CD4-positive, alpha-beta T cell treated with Interleukin-6 for 4 hours (primary cell): ENCODE measurements at regions not wholly inside any gene's neighbourhood (a gene's known extent, or its start where the extent isn't known, plus 50 kb on each side); places are given as distances from the start of the nearest gene placed in this dataset.

Source experiments
- DNase-seq: peaks from one replicate; pipeline ENCODE4 v3.0.0-alpha.2; 2020; ENCODE audit warnings: mixed read lengths

DNA sequence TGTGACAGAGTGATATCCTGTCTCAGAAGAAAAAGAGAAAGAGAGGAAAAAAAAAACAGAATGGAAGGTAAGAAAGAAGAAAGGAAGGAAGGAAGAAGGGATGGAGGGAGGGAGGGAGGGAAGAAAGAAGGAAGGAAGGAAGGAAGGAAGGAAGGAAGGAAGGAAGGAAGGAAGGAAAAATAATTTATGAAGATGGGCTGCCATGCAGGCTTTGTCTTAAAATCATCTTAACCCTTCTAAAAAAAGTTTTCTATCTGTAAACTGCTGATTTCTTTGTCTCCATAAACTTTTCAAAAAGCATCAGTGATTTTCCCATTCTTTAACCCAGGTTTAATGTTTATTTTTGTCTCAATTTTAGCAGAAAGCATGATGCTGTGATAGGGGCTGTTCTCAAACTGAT is 1154.1 kb upstream of the CDH6 start:
- DNase-seq: no peak

GRCh38 chr5:30034870-30035269 is 1158.6 kb upstream of the CDH6 start:
- no peak for DNase-seq

DNA sequence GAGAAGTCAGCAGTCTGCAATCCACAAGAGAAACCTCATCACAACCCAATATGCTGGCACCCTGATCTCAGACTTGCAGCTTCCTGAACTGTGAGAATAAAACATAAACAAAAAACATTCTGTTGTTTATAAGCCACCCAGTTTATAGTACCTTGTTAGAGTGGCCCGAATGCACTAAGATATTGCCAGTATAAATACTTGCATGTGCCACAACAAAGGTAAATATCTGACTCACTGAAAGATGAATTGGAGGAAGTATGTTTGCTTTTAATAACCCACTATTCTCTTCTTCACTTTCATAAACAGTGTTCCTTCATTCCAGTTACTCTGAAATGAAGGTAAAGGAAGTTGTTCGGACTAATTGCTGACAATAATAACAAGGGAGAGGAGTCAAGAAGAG is 1163.4 kb upstream of the CDH6 start:
- DNase-seq: no peak

DNA sequence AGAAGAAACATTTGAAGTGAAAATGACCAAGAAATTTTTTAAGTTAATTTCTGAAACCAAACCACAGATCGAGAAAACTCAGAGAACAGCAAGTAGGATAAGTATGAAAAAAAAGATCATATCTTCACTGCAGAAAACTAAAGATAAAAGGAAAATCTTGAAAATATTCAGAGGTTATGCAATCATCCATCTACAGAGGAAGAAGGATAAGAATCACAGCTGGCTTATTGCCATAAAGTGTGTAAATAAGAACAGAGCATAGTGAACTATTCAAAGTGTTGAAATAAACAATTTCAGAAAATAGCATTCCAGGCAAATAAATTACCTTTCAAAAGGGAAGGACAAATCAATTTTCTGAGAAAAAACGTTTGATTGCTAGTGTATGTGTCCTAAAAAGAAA is 1191.7 kb upstream of the CDH6 start:
- no peak for DNase-seq

DNA sequence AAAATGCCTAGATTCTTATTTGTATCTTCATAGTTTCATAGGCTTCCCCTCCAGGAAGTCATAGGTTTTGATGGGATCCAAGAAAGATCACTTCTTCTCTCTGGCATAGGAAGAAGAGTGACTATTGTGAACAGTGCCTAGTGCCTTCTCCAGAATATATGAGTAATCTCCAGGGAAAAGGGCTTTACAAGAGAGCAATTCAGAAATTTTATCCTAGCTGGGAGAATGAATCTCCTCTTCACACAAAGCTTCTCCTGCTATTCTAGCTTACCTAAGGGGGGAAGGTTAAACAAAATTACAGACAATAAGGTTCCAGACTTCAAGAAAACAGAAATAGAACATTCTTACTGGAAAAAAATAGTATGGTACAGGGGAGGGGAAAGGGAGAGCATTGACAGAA is 1193.3 kb upstream of the CDH6 start:
- no peak for DNase-seq

GRCh38 chr5:29995154-29995553 is 1198.3 kb upstream of the CDH6 start:
- no peak for DNase-seq

DNA sequence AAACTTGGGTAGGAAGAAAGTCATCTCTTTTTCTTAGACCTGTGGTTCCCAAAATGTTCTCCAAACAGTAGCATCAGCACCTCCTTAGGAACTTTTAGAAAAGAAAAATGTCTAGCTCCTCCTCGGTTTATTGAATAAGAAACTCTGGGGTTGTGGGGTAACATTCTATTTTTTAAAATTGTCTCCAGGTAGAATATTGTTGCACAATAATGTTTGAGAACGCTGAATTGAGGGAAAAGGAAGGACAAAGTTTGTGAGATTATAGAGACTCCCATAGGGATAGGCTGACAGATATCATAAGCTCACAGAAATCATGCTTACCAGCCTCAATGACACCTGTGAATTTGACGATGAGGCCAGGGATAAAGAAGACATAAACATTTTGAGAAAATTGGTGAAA is 1199.0 kb upstream of the CDH6 start:
- no peak for DNase-seq

GRCh38 chr5:29993286-29993685 is 1200.2 kb upstream of the CDH6 start:
- no peak for DNase-seq

GRCh38 chr5:29992248-29992647 is 1201.2 kb upstream of the CDH6 start:
- no peak for DNase-seq

GRCh38 chr5:29990681-29991080 is 1202.8 kb upstream of the CDH6 start:
- DNase-seq: no peak

GRCh38 chr5:29984156-29984540 is 1209.3 kb upstream of the CDH6 start:
- DNase-seq: no peak

GRCh38 chr5:29983528-29984155 is 1209.8 kb upstream of the CDH6 start:
- DNase-seq: no peak

- no peak for DNase-seq
These were observed 1211.0 kb upstream of the CDH6 start for GRCh38 chr5:29982457-29982856.

DNA sequence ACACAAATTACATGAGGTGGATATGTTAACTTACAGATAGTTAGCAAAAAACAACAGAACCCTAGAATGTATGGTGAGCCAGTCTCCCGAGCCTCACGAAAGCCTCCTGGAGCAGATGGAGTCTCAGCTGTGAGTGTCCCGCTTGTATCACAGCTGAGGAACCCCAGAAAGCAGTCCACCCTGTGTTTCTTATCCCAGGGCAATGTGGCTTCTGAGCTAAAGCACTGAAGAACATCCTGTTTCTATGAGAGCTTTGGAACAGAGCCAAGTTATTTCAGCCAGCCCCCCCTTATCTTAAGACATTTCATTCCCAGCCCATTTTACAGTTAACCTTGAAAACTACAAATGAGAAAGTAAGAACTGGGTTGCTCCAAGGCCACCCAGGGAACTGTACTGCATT is 1220.9 kb upstream of the CDH6 start:
- no peak for DNase-seq

GRCh38 chr5:29963956-29964355 is 1229.5 kb upstream of the CDH6 start:
- DNase-seq: no peak

GRCh38 chr5:29960323-29960722 is 1233.2 kb upstream of the CDH6 start:
- DNase-seq: no peak

GRCh38 chr5:29950416-29951145 is 1242.9 kb upstream of the CDH6 start:
- DNase-seq: no peak

DNA sequence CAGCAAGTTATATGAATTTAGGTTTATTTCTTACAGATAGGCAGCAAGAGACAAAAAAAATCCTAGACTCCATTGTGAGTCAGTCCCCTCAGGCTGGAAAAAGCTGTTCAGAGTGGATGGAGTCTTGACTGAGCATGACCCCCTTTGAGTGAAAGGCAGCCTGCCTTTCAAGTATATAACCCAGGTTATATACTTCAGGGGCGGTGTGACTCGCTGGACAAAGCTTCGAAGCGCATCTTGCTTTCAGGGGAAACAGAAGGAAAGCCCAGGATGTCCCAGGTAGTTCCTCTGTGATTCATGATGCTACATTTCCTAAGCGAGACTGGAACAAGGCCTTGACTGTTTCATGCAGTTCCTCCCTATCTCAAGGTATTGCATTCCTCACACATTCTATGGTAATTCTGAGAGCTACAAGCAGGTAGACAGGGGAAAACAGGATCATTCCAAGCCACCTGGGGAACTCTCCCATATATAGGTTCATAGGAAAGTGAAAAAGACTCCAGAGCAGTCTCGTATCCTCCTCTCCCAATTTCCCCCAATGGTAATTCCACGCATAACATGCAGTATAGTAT is 1244.1 kb upstream of the CDH6 start:
- no peak for DNase-seq

DNA sequence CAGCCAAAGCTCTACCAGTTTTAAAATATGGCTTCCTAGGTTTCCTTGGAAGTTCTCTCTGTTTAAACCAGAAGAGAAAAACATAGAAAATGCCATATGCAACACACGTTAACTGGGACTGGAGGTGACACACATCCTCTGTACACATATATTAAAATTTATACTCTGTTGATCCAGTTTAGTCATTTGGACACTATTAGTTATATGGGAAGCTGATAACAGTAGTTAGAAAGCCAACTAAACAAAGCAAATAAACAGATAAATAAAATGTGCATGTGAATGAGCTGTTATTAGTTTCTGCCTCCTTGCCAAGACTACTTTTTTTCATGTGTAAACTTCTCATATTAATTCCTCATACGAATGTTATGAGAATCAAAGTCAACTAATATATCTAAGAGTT is 1249.2 kb upstream of the CDH6 start:
- no peak for DNase-seq

DNA sequence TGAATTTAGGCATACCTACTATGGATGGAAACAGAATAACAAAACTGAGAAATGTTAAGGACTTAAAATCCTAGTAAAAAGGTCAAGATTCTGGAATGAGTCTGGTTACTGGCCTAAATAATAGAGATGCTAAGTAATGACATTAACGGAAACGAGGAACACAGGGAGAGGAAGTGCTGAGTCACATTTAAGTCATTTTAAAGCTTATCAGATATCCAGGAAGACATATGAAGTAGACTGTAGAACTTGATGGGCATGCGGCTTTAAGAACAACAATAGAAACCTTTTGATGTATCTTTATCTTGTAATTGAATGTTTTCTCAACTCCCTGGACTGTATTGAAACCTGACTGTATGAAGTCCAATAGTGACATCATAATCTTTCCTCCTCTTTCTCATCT is 1251.4 kb upstream of the CDH6 start:
- no peak for DNase-seq

DNA sequence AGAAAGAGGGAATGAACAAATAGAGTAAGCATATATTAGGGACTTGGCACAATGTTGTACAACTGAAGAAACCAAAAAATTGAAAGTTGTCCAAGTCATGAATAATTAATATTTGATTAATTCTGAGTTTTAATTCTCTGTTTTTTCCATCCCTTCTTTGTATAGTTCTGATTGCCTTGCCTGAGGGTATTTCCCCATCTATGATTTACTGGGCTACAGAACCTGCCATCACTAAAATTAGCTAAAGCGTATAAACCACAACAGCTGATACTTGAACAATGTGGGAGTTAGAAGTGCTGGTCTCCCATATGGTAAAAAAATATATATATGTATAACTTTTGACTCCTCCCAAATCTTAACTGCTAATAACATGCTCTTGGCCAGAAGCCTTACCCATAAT is 1253.5 kb upstream of the CDH6 start:
- no peak for DNase-seq

DNA sequence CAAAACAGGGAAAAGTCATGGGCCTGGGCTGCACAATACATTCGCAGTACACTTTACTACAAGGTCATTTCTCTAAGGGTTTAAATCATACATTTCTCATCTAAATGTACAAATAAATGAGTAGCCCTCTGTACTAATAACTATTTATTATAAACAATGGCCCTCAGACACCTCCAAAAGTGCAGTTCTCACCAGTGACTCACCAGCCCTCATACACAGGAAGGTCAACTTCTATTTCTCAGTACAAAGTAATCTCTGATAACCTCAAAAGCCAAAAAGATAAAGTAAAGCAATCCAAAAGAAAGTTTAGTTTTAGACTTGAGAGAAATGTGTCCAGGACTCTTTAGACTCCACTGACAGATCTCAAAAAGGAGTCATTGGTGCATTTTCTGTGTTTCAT is 1258.1 kb upstream of the CDH6 start:
- no peak for DNase-seq

DNA sequence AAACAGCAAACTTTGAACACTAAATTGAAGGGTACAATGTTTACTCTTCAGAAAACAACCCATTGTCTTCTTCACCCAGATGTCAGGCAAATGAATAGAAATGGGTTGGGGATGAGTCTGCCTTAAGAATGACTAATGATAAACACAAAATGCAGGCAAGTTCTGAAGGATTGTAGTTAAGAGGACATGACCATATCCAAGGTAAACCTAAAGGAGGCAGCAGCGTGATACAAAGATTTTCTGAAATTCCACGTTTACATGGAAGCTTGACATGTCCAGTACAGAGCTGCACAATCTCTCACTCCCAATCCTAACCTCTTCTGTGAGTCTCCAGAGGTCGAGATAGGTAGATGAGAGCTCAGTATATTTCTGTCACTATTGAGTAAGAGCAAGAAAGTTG is 1263.2 kb upstream of the CDH6 start:
- DNase-seq: no peak

DNA sequence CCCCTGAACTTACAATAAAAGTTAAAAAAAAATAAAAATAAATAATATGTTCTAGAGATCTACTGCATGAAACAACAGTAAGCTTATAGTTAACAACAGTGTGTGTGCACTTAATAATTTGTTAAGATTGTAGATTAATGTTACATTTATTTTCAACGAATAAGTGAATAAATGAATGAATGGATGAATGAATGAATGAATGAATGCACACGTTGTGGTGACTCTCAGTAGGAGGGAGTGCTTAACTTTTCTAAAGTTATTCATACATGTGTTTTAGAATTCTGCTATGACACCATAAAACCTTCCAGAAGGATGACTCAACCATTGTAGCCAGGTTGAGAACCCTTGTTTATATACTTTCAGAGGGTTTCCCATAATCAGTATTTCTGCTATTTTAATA is 1269.4 kb upstream of the CDH6 start:
- DNase-seq: no peak
